HCT116 (cell line): ENCODE measurements at regions not wholly inside any gene's neighbourhood (a gene's known extent, or its start where the extent isn't known, plus 50 kb on each side); places are given as distances from the start of the nearest gene placed in this dataset.

Source experiments
- ATAC-seq: fragments of 200-7000 bp; cut with Tn5 transposase; 2 replicates; pipeline ENCODE4 v1.9.1; 2020; ENCODE audit warnings: mild to moderate bottlenecking, moderate library complexity
- BruUV-seq: library from RNA; stranded (reverse); fragments of 400-500 nt; replicated peaks from 2 replicates; lab custom pipeline; 2021; lab: Mats Ljungman, UMichigan
- CTCF ChIA-PET: fragments of 300-600 bp; sonication (Branson Sonifier 250); formaldehyde crosslinking; loops from one replicate; lab custom pipeline; 2021; ENCODE audit warnings: antibody characterized with exemption; lab: Charles Lee
- POLR2A ChIA-PET: fragments of 300-600, 350-600 bp; sonication (Branson Sonifier 250); formaldehyde crosslinking; loops from one replicate; lab custom pipeline; 2021; ENCODE audit warnings: antibody characterized with exemption; lab: Charles Lee
- RAD21 ChIA-PET, 2 experiments: fragments of 300-600 bp; sonication (Branson Sonifier 250); formaldehyde crosslinking; loops; one replicate each; lab custom pipeline; 2023; ENCODE audit warnings: low total read pairs in 2 of 2; ENCODE audit not compliant: uncharacterized antibody in 2 of 2, unreplicated experiment in 2 of 2, low non-redundant PET in 1 of 2; lab: Charles Lee
- DNase-seq: peaks from one replicate; pipeline ENCODE4 v3.0.0-alpha.2; 2010; ENCODE audit warnings: low read depth, low spot score
- H2AFZ ChIP-seq: fragments of 200-600 bp; shearing (Covaris generic), sonication (generic); 2 replicates; pipeline ENCODE4 v1.6.1; 2017; ENCODE audit warnings: low read depth, mixed run types, mixed read lengths, antibody characterized with exemption, low read length; ENCODE audit not compliant: poor library complexity, severe bottlenecking
- H3K27ac ChIP-seq: 2 replicates; pipeline ENCODE4 v1.5.1; 2012; ENCODE audit warnings: low read depth, low read length
- H3K27me3 ChIP-seq: fragments of 200-600 bp; sonication (generic); 2 replicates; pipeline ENCODE4 v1.6.1; 2016; ENCODE audit warnings: mixed run types, low read length, mixed read lengths; ENCODE audit not compliant: insufficient read depth
- H3K36me3 ChIP-seq, 2 experiments: fragments of 200-500 bp in 1 of 2; fragments of 200-600 bp in 1 of 2; sonication (Bioruptor generic) in 1 of 2; sonication (generic) in 1 of 2; 2 replicates each; pipeline versions ENCODE4 v1.5.1 to v1.6.1; 2014 to 2016; ENCODE audit warnings: low read length in 2 of 2, inconsistent platforms in 1 of 2, mixed read lengths in 1 of 2, mixed run types in 1 of 2; ENCODE audit not compliant: insufficient read depth in 2 of 2, control insufficient read depth in 1 of 2
- H3K4me1 ChIP-seq, 2 experiments: fragments of 200-600 bp in 1 of 2; sonication (generic) in 1 of 2; 2 replicates each; pipeline versions ENCODE4 v1.5.1 to v1.6.1; 2012 to 2017; ENCODE audit warnings: low read length in 2 of 2, inconsistent platforms in 1 of 2, mild to moderate bottlenecking in 1 of 2, mixed read lengths in 1 of 2, mixed run types in 1 of 2, moderate library complexity in 1 of 2; ENCODE audit not compliant: insufficient read depth in 2 of 2, control insufficient read depth in 1 of 2
- H3K4me2 ChIP-seq: fragments of 200-600 bp; sonication (generic); 2 replicates; pipeline ENCODE4 v1.6.1; 2017; ENCODE audit warnings: mixed run types, low read length, mixed read lengths
- H3K4me3 ChIP-seq, 2 experiments: fragments of 200-600 bp in 1 of 2; sonication (generic) in 1 of 2; replicated peaks in 1 of 2; 2 replicates each; pipeline ENCODE4 v1.5.1; 2011 to 2016; ENCODE audit warnings: low read length in 2 of 2, control low read depth in 1 of 2, low read depth in 1 of 2, mild to moderate bottlenecking in 1 of 2, mixed read lengths in 1 of 2, mixed run types in 1 of 2
- H3K79me2 ChIP-seq: fragments of 200-600 bp; sonication (generic); 2 replicates; pipeline ENCODE4 v1.6.1; 2017; ENCODE audit warnings: mild to moderate bottlenecking, mixed run types, low read length, moderate library complexity, mixed read lengths; ENCODE audit not compliant: insufficient read depth
- H3K9ac ChIP-seq: fragments of 200-600 bp; sonication (generic); 2 replicates; pipeline ENCODE4 v1.6.1; 2016; ENCODE audit warnings: low read length, mixed read lengths
- H3K9me2 ChIP-seq: fragments of 200-600 bp; sonication (generic), shearing (Covaris generic); 2 replicates; pipeline ENCODE4 v1.6.1; 2017; ENCODE audit warnings: mixed run types, mild to moderate bottlenecking, moderate library complexity; ENCODE audit not compliant: insufficient read depth
- H3K9me3 ChIP-seq, 2 experiments: fragments of 200-500 bp in 1 of 2; fragments of 200-600 bp in 1 of 2; sonication (Bioruptor generic) in 1 of 2; sonication (generic) in 1 of 2; 2 replicates each; pipeline ENCODE4 v1.6.1; 2014 to 2017; ENCODE audit warnings: low read length in 2 of 2, mixed read lengths in 2 of 2, inconsistent platforms in 1 of 2, low read depth in 1 of 2, mild to moderate bottlenecking in 1 of 2, mixed run types in 1 of 2, moderate library complexity in 1 of 2; ENCODE audit not compliant: control insufficient read depth in 1 of 2, insufficient read depth in 1 of 2
- H4K20me1 ChIP-seq: fragments of 200-600 bp; sonication (generic), shearing (Covaris generic); 2 replicates; pipeline ENCODE4 v1.6.1; 2017; ENCODE audit warnings: mixed run types, mild to moderate bottlenecking, moderate library complexity; ENCODE audit not compliant: insufficient read depth
- ATF3 ChIP-seq: IDR thresholded peaks from 2 replicates; pipeline ENCODE4 v1.6.1; 2012
- CBX3 ChIP-seq: IDR thresholded peaks from 2 replicates; pipeline ENCODE4 v1.6.1; 2012; ENCODE audit warnings: low read depth
- CEBPB ChIP-seq: IDR thresholded peaks from 2 replicates; pipeline ENCODE4 v1.6.1; 2012; ENCODE audit warnings: low read depth
- EGR1 ChIP-seq: IDR thresholded peaks from 2 replicates; pipeline ENCODE4 v1.6.1; 2012; ENCODE audit warnings: low read depth
- ELF1 ChIP-seq: IDR thresholded peaks from 2 replicates; pipeline ENCODE4 v1.6.1; 2012; ENCODE audit warnings: low read depth, borderline replicate concordance
- EZH2 ChIP-seq: fragments of 200-600 bp; sonication (generic); IDR thresholded peaks from 2 replicates; pipeline ENCODE4 v1.6.1; 2017; ENCODE audit warnings: antibody characterized with exemption, mixed run types
- EZH2phosphoT487 ChIP-seq: fragments of 200-600 bp; IDR thresholded peaks from 2 replicates; pipeline ENCODE4 v1.6.1; 2018; ENCODE audit warnings: antibody characterized with exemption, borderline replicate concordance
- FOSL1 ChIP-seq: IDR thresholded peaks from 2 replicates; pipeline ENCODE4 v1.6.1; 2012; ENCODE audit warnings: low read depth
- POLR2A ChIP-seq: IDR thresholded peaks from 2 replicates; pipeline ENCODE4 v1.7.0; 2011; ENCODE audit warnings: borderline replicate concordance; ENCODE audit not compliant: insufficient read depth, insufficient read length; ENCODE audit errors: extremely low read depth
- POLR2AphosphoS5 ChIP-seq: IDR thresholded peaks from 2 replicates; pipeline ENCODE4 v1.6.1; 2011; ENCODE audit warnings: mild to moderate bottlenecking, low read depth, low read length, moderate library complexity
- RAD21 ChIP-seq: IDR thresholded peaks from 2 replicates; pipeline ENCODE4 v1.6.1; 2012; ENCODE audit warnings: low read depth, mild to moderate bottlenecking
- SIN3A ChIP-seq: IDR thresholded peaks from 2 replicates; pipeline ENCODE4 v1.6.1; 2012; ENCODE audit warnings: low read depth
- SRF ChIP-seq: IDR thresholded peaks from 2 replicates; pipeline ENCODE4 v1.6.1; 2012; ENCODE audit warnings: low read depth
- TCF7L2 ChIP-seq: IDR thresholded peaks from 2 replicates; pipeline ENCODE4 v1.7.0; 2011; ENCODE audit warnings: borderline replicate concordance, inconsistent platforms; ENCODE audit not compliant: insufficient read depth, insufficient read length; ENCODE audit errors: extremely low read depth
- ZBTB33 ChIP-seq: IDR thresholded peaks from 2 replicates; pipeline ENCODE4 v1.6.1; 2011; ENCODE audit warnings: mild to moderate bottlenecking, low read length, moderate library complexity; ENCODE audit not compliant: insufficient replicate concordance; ENCODE audit errors: extremely low read depth
- ZFX ChIP-seq: fragments of 450-650 bp; IDR thresholded peaks from 2 replicates; pipeline ENCODE4 v1.6.1; 2017
- ZNF274 ChIP-seq: fragments of 200-500 bp; sonication (Bioruptor generic); IDR thresholded peaks from 2 replicates; pipeline ENCODE4 v1.6.1; 2014; ENCODE audit warnings: mild to moderate bottlenecking, low read depth, low read length, inconsistent platforms
- intact Hi-C: fragments of 100-400 bp; cut with micrococcal nuclease; formaldehyde crosslinking; loops from 2 replicates; pipeline ENCODE4 v1.10.0; 2022
- TF ChIP-seq, protein P1 (sequence below): IDR thresholded peaks from 2 replicates; pipeline ENCODE4 v1.6.1; 2012; ENCODE audit warnings: low read depth

- no peaks in the 10 kb centered on the region for H3K4me1 ChIP-seq
- intact Hi-C loops = no loop called here
- ChIA-PET POLR2A (no interaction called here), RAD21 (no interaction called here)
- H3K4me2 ChIP-seq = no peak overlapping the region
- H3K36me3 ChIP-seq = no peaks in the 10 kb centered on the region
- no peak for DNase-seq
- no peaks in the 10 kb centered on the region for H4K20me1 ChIP-seq
- BruUV-seq = no TSS peak
- no peaks in the 10 kb centered on the region for H3K9me3 ChIP-seq
- no peak overlapping the region for H3K27ac ChIP-seq
- no peak overlapping the region for H3K4me3 ChIP-seq
- ATAC-seq = no peak
- H2AFZ ChIP-seq = no peak overlapping the region
- TF ChIP-seq SRF = no peak
- TF ChIP-seq, all 23 proteins: peak for 0
- Histone ChIP-seq H3K79me2 (no peaks in the 10 kb centered on the region), H3K9ac (no peak overlapping the region), H3K27me3 (peaks cover 12% of the 10 kb centered on the region; the same call in 1 of the 2 replicates), H3K9me2 (no peaks in the 10 kb centered on the region)
- CTCF ChIA-PET = no interaction called here
Observed at GRCh38 chr13:47129461-47129860, 232.6 kb upstream of the HTR2A start.

- no peak for ATAC-seq
- H4K20me1 ChIP-seq = no peaks in the 10 kb centered on the region
- H3K27me3 ChIP-seq = peaks cover 8% of the 10 kb centered on the region; the same call in 1 of the 2 replicates
- H3K79me2 ChIP-seq = no peaks in the 10 kb centered on the region
- H3K9ac ChIP-seq = no peak overlapping the region
- no peak for DNase-seq
- BruUV-seq = no TSS peak
- RAD21 ChIA-PET = no interaction called here
- H3K9me3 ChIP-seq = no peaks in the 10 kb centered on the region
- CTCF ChIA-PET = no interaction called here
- no peak overlapping the region for H3K4me2 ChIP-seq
- H3K4me3 ChIP-seq = no peak overlapping the region
- H3K27ac ChIP-seq = no peak overlapping the region
- H3K9me2 ChIP-seq = no peaks in the 10 kb centered on the region
- H2AFZ ChIP-seq = no peak overlapping the region
- POLR2A ChIA-PET = no interaction called here
- H3K36me3 ChIP-seq = no peaks in the 10 kb centered on the region
- H3K4me1 ChIP-seq = no peaks in the 10 kb centered on the region
- intact Hi-C loops = no loop called here
- no peak for TF ChIP-seq CBX3
- no peak for TF ChIP-seq ATF3
- no peak for TF ChIP-seq FOSL1
- no peak for TF ChIP-seq ZFX
- no peak for TF ChIP-seq EZH2phosphoT487
- TF ChIP-seq ELF1 = no peak
- TF ChIP-seq TCF7L2 = no peak
- TF ChIP-seq EZH2 = no peak
- TF ChIP-seq CEBPB = no peak
- TF ChIP-seq SRF = no peak
- TF ChIP-seq RAD21 = no peak
- TF ChIP-seq ZNF274 = no peak
- TF ChIP-seq ZBTB33 = no peak
- TF ChIP-seq POLR2A = no peak
- TF ChIP-seq POLR2AphosphoS5 = no peak
- no peak for TF ChIP-seq EGR1
- TF ChIP-seq, protein P1, sequence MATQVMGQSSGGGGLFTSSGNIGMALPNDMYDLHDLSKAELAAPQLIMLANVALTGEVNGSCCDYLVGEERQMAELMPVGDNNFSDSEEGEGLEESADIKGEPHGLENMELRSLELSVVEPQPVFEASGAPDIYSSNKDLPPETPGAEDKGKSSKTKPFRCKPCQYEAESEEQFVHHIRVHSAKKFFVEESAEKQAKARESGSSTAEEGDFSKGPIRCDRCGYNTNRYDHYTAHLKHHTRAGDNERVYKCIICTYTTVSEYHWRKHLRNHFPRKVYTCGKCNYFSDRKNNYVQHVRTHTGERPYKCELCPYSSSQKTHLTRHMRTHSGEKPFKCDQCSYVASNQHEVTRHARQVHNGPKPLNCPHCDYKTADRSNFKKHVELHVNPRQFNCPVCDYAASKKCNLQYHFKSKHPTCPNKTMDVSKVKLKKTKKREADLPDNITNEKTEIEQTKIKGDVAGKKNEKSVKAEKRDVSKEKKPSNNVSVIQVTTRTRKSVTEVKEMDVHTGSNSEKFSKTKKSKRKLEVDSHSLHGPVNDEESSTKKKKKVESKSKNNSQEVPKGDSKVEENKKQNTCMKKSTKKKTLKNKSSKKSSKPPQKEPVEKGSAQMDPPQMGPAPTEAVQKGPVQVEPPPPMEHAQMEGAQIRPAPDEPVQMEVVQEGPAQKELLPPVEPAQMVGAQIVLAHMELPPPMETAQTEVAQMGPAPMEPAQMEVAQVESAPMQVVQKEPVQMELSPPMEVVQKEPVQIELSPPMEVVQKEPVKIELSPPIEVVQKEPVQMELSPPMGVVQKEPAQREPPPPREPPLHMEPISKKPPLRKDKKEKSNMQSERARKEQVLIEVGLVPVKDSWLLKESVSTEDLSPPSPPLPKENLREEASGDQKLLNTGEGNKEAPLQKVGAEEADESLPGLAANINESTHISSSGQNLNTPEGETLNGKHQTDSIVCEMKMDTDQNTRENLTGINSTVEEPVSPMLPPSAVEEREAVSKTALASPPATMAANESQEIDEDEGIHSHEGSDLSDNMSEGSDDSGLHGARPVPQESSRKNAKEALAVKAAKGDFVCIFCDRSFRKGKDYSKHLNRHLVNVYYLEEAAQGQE = no peak
- TF ChIP-seq SIN3A = no peak
Observed at GRCh38 chr13:47126432-47126831, 229.6 kb upstream of the HTR2A start.
